Heart left ventricle (tissue), 16 donors: ENCODE measurements at regions not wholly inside any gene's neighbourhood (a gene's known extent, or its start where the extent isn't known, plus 50 kb on each side); places are given as distances from the start of the nearest gene placed in this dataset.

Source experiments
- ATAC-seq, 4 donors: fragments of 200-7000 bp; cut with Tn5 transposase; one replicate each; pipeline ENCODE4 v1.9.1; 2020 to 2022; ENCODE audit warnings: moderate library complexity in 4 of 4, mild to moderate bottlenecking in 3 of 4, moderate number of reproducible peaks in 1 of 4
- DNase-seq, 5 donors: peaks; one replicate each; pipeline ENCODE4 v3.0.0-alpha.2; 2020
- H3K27ac ChIP-seq, 12 donors: fragments of 200-600 bp; sonication (generic) in 4 of 12; one replicate each; pipeline versions ENCODE4 v1.5.0 to v1.8.0; 2016 to 2022; ENCODE audit warnings: mild to moderate bottlenecking in 2 of 12
- H3K27me3 ChIP-seq, 9 donors: fragments of 200-600 bp; sonication (generic) in 2 of 9; one replicate each; pipeline versions ENCODE4 v1.5.1 to v1.8.0; 2016 to 2022; ENCODE audit warnings: mild to moderate bottlenecking in 3 of 9
- H3K36me3 ChIP-seq, 9 donors: fragments of 200-600 bp; sonication (generic) in 2 of 9; one replicate each; pipeline versions ENCODE4 v1.5.0 to v1.8.0; 2018 to 2022; ENCODE audit warnings: mild to moderate bottlenecking in 2 of 9
- H3K4me1 ChIP-seq, 12 donors: fragments of 200-600 bp; sonication (generic) in 4 of 12; one replicate each; pipeline versions ENCODE4 v1.5.0 to v1.8.0; 2016 to 2022; ENCODE audit warnings: mild to moderate bottlenecking in 3 of 12
- H3K4me3 ChIP-seq, 12 donors: fragments of 200-600 bp; sonication (generic) in 4 of 12; one replicate each; pipeline versions ENCODE4 v1.5.0 to v1.8.0; 2017 to 2022; ENCODE audit warnings: mild to moderate bottlenecking in 9 of 12, moderate library complexity in 4 of 12
- H3K9me3 ChIP-seq, 12 donors: fragments of 200-600 bp; sonication (generic) in 4 of 12; one replicate each; pipeline versions ENCODE4 v1.5.0 to v1.8.0; 2016 to 2022; ENCODE audit warnings: mild to moderate bottlenecking in 1 of 12
- POLR2A ChIP-seq, 2 donors: fragments of 450-650 bp; IDR thresholded peaks; one replicate each; pipeline ENCODE4 v1.6.1; 2017; ENCODE audit warnings: antibody characterized with exemption in 2 of 2, mild to moderate bottlenecking in 2 of 2, moderate library complexity in 2 of 2
- WGBS, 4 donors: extraction: QIAGEN DNeasy Blood & Tissue Kit in 2 of 4; methylation state at CpG; one replicate each; pipeline versions ENCODE4 v1.1.5 to v1.1.7; 2013 to 2018; 5-methylcytosine and 5-hydroxymethylcytosine counted together
- intact Hi-C, 10 donors: fragments of 100-400 bp; cut with DNase I; formaldehyde crosslinking; loops; one replicate each; pipeline versions ENCODE4 v1.11.1 to v1.14.2; 2022
- TF ChIP-seq, protein P1 (sequence below), 12 donors: fragments of 200-600 bp; sonication (generic) in 4 of 12; IDR thresholded peaks; one replicate each; pipeline versions ENCODE4 v1.5.0 to v1.8.0; 2018 to 2022; ENCODE audit warnings: antibody characterized with exemption in 12 of 12, mild to moderate bottlenecking in 5 of 12
- donor health status: ischemic (EF 13 %, LVEDD 7.1; RV severe dilation, severe dysfunction).
- donor health status: healthy with polysubstance abuse.
- donor health status: DM: no; HTN: yes; CAD: no.
- donor health status: DM: no; HTN: no; CAD: no.
- donor health status: ischemic (EF 25% LVEDD 6.9; RV normal size, moderate dysfunction).
- donor health status: ischemic (EF 25% LVEDD 5.7; RV mildly dilated, moderate dysfunction).
- donor health status: healthy.
- donor health status: DM: yes; HTN: yes; CAD: no.
- donor health status: ischemic (EF 35%, LVEDD 5.7; RV mildly dilated, moderate dysfunction).
- donor health status: nonischemic (EF 11% LVEDD 7.7; RV severe dilation, severe dysfunction).
- donor health status: DM: yes; HTN: yes; CAD: no.
- donor health status: PGD.
- donor health status: ischemic (EF 29% LVEDD 5.4; RV normal size, mild dysfunction).
- donor health status: nonischemic (EF 23%, LVEDD 6.1; RV moderate dilation, normal function).

DNA sequence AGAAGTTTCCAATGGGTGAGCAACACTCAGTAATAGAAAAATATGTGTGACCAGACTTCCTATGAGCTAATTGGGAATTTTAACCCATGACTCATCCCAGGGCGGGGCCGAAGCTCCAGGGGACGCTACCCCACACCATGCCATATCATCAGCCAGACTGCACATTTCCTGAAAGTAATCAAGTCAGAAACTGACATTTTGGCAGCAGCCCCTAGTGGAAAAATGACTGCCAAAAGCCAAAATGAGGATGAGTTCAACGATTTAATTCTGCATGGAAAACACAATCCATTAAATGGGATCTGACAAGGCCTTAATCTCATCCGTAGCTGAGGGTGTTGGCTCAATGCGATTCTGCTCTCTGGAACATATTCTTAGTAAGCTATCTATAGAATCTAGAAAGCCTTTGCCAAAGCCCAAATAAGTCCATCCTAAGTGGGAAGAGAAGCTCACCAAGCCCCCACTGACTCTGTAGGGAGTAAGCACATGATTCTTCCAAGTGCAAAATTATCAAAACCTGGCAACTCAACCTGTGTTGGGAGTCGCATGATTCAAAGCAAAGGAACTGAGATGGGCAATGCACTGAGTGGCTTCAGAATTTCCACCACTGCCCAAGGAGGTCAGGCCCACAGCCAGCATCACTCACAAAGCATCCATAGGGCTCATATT lies 93.1 kb upstream of the PDE1C start:
- H3K36me3 ChIP-seq, result no peaks in the 10 kb centered on the region
- TF ChIP-seq, protein P1, sequence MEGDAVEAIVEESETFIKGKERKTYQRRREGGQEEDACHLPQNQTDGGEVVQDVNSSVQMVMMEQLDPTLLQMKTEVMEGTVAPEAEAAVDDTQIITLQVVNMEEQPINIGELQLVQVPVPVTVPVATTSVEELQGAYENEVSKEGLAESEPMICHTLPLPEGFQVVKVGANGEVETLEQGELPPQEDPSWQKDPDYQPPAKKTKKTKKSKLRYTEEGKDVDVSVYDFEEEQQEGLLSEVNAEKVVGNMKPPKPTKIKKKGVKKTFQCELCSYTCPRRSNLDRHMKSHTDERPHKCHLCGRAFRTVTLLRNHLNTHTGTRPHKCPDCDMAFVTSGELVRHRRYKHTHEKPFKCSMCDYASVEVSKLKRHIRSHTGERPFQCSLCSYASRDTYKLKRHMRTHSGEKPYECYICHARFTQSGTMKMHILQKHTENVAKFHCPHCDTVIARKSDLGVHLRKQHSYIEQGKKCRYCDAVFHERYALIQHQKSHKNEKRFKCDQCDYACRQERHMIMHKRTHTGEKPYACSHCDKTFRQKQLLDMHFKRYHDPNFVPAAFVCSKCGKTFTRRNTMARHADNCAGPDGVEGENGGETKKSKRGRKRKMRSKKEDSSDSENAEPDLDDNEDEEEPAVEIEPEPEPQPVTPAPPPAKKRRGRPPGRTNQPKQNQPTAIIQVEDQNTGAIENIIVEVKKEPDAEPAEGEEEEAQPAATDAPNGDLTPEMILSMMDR (IDR thresholded peaks at IDR 0.05), result peak in 1 of 12 donors; percentile 19
- TF ChIP-seq POLR2A (IDR thresholded peaks at IDR 0.05), result no peak
- H3K4me3 ChIP-seq, result no peak overlapping the region
- peak overlapping the region; percentile 18 to 90 (median 76) for H3K27ac ChIP-seq
- no peaks in the 10 kb centered on the region for H3K9me3 ChIP-seq
- H3K27me3 ChIP-seq, result no peaks in the 10 kb centered on the region
- ATAC-seq (peak; percentile 48 to 83 (median 79)), DNase-seq (peak in 4 of 5 donors; percentile 61 to 76 (median 74))
- intact Hi-C loops, result loop anchor here in 9 of 10 donors (5.0 to 10.0 kb wide), 7 partner anchors 71 to 381 kb away; partner anchors contain the start of gene PDE1C (in 4 of the 9)
- peaks cover 0 to 45% (median 29%) of the 10 kb centered on the region in 12 donors for H3K4me1 ChIP-seq
- 8 to 19% (median 11%) methylated on average over 7 of the region's 7 CpGs for WGBS, 4 donors

DNA sequence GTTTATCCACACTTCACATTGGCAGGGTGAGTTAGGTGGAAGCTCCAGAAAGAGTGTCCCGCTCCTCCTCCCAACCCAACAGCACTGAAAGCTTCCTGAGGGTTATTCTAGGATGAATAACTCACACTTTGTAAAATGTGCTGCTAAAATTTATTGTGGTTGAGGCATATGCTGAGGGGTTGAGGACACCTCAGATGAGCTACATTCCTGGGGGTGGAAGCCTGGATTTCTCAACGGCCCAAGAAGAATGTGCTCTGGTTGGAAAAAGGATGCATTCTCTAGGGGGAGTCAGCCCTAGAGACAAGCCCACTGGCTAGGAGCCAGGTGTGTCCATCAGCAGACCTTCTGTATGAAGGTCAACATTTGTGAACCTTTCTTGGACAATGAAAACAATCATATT lies 91.5 kb upstream of the PDE1C start:
- Histone ChIP-seq H3K4me1 (peaks cover 0 to 58% (median 29%) of the 10 kb centered on the region in 12 donors), H3K9me3 (no peaks in the 10 kb centered on the region), H3K27me3 (no peaks in the 10 kb centered on the region), H3K4me3 (no peak overlapping the region), H3K27ac (peak overlapping the region in 6 of 12 donors; percentile 57 to 90 (median 84)), H3K36me3 (no peaks in the 10 kb centered on the region)
- no peak for TF ChIP-seq POLR2A (IDR thresholded peaks at IDR 0.05)
- WGBS, 4 donors, result 45 to 55% (median 48%) methylated on average over 2 of the region's 2 CpGs
- ATAC-seq (no peak), DNase-seq (no peak)
- intact Hi-C loops, result loop anchor here in 9 of 10 donors (5.0 to 10.0 kb wide), 7 partner anchors 69 to 379 kb away; partner anchors contain the start of gene PDE1C (in 4 of the 9)

DNA sequence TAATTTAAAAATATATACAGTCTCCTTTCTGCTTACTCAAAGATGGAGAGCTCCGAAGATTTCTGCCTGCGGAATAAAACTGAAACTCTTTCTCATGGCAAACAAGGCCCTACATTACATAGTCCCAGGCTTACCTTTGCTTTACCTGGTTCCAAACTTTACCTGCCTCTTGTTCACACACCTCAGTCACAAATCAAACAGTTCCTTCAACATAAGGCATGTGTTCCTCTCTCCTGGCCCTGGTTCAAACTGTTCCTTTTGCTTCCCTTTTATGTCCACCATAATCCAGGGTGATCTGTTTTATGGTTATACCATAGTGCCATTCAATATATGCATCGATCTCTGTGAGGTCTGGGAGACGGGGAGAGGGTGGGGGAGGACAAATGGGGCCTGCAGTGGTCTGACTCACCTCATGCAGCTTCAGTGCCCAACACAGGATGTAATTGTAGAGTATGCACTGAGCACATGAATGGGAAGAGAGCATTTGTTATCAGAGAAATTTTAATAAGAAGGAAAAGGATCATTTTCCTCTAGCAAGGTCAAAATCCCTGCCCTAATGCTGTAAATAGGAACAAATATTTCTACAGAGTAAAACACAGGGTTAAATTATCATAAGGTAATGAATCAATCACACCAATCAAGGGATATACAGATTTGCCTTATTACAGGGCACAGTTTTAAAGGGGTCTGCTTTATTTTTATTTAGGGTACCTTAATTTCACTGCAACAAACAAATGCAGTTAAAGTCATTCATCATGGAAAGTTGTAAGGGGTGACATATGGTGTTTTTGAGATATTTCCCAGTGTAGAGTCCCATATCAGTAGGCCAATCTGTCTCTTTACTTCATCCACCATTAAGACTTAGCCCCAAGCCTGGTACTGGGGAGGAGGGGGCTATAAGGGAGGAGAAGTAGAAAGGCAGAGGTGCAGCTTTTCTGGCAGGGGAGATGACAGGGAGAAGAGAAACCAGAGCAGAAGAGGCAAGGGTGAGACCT lies 88.8 kb upstream of the PDE1C start:
- DNase-seq, result no peak
- ATAC-seq, result no peak
- intact Hi-C loops, result loop anchor here in 4 of 10 donors (5.0 to 10.0 kb wide), 5 partner anchors 54 to 274 kb away; partner anchors contain the start of gene PDE1C (in 2 of the 4)
- Histone ChIP-seq H3K4me1 (peaks cover 0 to 77% (median 36%) of the 10 kb centered on the region in 12 donors), H3K27me3 (no peaks in the 10 kb centered on the region), H3K9me3 (no peaks in the 10 kb centered on the region), H3K36me3 (no peaks in the 10 kb centered on the region), H3K4me3 (no peak overlapping the region), H3K27ac (peak overlapping the region in 11 of 12 donors; percentile 9 to 91 (median 70))
- TF ChIP-seq, protein P1 (IDR thresholded peaks at IDR 0.05), result no peak
- no peak for TF ChIP-seq POLR2A (IDR thresholded peaks at IDR 0.05)
- 71 to 84% (median 81%) methylated on average over 4 of the region's 4 CpGs for WGBS, 4 donors

DNA sequence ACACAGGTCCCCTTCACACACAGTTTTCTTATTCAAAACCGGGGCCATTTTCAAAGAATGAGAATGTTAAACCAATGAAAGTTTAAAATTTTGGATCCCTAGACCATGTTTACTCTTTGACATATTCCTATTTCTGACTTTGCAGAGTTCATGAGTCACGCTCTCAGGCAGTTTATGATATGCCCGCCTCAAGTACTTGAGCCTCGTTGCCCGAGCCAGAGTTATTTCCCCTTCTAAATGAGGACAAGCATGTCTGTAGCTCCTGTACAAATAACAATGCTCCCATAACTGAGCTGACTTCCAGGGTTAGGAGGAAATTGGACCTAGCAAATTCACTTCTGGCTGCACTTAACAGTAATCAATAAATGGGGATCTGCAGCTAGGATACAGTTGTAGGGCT lies 87.9 kb upstream of the PDE1C start:
- Histone ChIP-seq H3K36me3 (no peaks in the 10 kb centered on the region), H3K27me3 (no peaks in the 10 kb centered on the region), H3K4me3 (no peak overlapping the region), H3K27ac (peak overlapping the region; percentile 9 to 91 (median 70)), H3K9me3 (no peaks in the 10 kb centered on the region), H3K4me1 (peaks cover 0 to 75% (median 30%) of the 10 kb centered on the region in 12 donors)
- WGBS, 4 donors, result 47 to 55% (median 48%) methylated on average over 5 of the region's 5 CpGs
- DNase-seq, result peak in 4 of 5 donors; percentile 52 to 75 (median 62)
- intact Hi-C loops, result loop anchor here in 4 of 10 donors (5.0 to 10.0 kb wide), 5 partner anchors 53 to 273 kb away; partner anchors contain the start of gene PDE1C (in 2 of the 4)
- ATAC-seq, result peak; percentile 72 to 76 (median 75)
- no peak for TF ChIP-seq POLR2A (IDR thresholded peaks at IDR 0.05)
